ENCODE measurements at regions not wholly inside any gene's neighbourhood (a gene's known extent, or its start where the extent isn't known, plus 50 kb on each side); places are given as distances from the start of the nearest gene placed in this dataset.
"Not testable (repeated sequence)": the region's sequence is repeated elsewhere in the genome, so short reads cannot be mapped to it uniquely, and the experiment has no call there.

GRCh38 chr1:98575955-98576354 is 85.6 kb upstream of the SNX7 start:
- no peak for DNase-seq

DNA sequence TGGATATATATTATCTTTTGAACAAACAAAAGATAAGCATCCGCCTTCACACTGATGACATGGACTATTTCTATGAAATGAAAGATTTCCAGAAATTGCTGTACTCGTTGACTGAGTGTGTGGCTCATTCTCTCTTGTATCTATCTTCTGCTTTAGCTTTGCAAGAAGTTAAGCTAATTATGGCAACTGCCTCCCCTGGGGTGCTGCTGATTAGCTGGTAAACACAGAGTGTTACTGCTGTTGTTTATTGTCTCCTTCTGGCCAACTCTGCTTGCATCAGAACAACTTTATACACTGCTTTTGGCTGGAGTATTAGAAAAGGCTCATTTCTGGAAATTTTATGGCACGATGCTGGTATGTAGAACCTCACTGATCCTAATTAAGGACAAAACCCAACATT is 95.6 kb upstream of the SNX7 start:
- no peak for DNase-seq

GRCh38 chr1:98559291-98559690 is 102.2 kb upstream of the SNX7 start:
- DNase-seq = no peak

DNA sequence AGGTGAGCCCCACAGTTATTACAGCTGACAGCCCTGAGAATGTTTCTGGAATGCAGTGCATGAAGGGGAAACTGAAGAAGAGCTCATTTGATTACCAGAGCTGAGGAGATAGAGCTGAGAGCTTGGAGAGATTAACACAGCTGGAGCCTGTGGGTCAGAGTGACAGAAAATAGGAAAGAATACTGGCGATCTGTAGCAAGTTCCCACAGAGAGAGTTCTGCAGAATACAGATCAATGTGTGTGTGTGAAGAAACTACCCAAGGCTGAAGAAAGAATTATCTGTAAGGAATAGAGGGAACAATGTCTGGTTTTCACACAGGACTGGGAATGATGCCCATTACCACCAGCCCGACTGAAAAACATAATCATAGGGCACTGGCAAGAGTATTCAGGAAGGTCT is 103.6 kb upstream of the SNX7 start:
- DNase-seq = no peak

DNA sequence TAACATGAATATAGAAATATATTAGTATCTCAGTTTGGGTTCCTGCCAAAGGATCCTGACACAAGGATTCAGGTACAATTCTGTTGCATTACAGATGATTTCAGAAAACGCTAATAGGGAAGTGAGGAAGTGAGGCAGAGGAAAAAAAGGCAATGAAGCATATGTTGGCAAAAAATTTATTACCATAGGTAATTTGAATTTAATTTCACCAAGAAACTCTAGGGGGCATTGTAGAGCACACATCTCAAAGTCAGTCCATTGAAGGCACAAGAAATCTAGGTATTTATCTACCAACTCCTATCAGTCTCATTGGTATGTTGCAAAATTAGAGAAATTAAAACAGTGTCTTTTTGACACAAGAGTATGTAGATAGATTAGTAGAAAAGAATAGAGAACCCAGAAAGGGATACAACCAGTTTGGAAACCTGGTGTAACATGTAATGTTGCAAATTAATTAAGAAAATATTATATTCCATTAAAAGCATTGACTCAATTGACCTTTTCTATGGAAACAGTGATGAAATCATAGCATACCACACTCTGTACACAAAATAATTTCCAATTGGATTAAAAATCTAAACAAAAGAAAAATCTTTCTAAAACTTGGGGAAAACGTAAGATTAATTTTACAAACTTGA is 104.9 kb upstream of the SNX7 start:
- DNase-seq = peak in 1 of 5 experiments; percentile 3

DNA sequence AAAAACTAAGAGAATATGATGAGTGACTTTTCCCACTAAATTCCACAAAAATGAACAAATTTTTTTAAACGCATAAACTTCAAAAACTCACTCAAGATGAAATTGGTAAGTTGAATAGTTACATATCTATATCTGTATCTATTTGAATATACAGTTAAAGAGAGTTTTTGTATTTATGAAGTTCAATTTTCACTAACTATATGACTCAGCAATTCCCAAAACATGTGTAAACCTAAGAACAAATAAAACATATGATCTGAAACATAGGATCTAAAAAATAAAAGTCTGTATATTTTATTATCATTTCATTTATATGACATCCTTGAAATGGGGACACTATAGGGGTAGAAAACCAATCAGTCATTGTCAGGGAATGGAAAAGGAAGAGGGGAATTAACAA is 105.7 kb upstream of the SNX7 start:
- DNase-seq = no peak

DNA sequence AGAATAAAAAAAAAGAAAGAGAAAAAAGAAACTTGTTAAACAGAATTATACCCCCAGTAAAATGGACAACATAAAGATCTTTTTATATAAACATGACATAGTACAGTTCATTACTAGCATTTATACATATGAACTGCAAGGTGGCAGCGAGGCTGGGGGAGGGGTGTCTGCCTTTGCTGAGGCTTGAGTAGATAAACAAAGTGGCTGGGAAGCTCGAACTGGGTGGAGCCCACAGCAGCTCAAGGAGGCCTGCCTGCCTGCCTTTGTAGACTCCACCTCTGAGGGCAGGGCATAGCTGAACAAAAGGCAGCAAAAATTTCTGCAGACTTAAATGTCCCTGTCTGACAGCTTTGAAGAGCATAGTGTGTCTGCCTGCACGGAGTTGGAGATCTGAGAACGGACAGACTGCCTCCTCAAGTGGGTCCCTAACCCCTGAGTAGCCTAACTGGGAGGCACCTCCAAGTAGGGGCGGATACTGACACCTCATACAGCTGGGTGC is 108.9 kb upstream of the SNX7 start:
- not testable (repeated sequence) for DNase-seq

DNA sequence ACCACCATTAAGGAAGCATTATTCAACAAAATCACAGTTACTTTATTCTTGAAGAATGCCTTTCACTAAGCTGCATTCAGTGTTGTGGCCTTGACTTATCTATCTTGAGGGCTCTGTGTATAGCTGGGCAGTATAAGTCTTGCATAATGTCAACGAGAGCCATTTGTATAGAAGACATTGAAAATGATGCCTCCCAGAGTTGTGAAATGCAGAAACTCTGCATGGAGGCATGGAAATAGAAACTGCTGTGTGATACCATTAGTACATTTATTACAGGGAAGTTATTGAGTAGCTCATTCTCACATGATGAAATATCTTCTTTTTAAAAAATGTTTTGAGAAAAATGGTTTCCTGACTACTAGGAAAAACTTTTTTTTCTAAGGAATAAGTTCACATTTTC is 111.4 kb upstream of the SNX7 start:
- DNase-seq = no peak

- no peak for DNase-seq
These were observed 115.2 kb upstream of the SNX7 start for GRCh38 chr1:98546319-98546718.

DNA sequence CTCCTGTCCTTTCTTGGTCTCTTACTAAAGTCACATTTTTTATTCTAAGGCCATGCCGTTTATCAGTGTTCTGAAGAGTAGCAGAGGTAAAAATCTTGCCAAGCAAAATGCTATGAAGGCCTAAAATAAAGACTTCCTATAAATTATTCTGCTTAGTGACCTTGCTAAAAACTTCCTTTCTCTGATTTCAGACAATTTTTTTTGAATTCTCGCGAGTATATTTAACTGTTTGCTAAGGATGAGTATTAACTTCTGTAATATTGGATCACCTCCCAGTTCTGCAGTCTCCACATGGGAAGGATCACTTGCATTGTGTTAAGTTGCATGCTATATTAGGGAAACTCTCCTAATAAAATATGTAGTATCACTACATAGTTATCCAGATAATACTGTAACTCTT is 123.4 kb upstream of the SNX7 start:
- no peak for DNase-seq

DNA sequence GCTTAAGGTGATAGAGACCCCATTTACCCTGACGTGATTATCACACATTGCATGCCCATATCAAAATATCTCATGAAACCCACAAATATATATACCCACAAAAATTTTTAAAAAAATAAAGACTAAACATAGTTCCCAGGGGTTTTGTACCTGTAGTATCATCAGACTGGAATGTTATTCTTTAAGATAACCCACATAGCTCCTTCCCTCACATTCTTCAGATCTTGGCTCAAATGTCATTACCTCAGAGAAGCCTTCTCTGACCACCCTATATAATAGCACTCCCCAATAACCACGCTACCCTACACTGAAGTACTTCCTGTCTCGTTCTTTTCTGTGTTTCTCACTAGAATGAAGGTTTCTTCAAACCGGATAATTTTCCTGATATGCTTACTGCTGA is 138.3 kb upstream of the SNX7 start:
- no peak for DNase-seq

- DNase-seq = no peak
These were observed 145.2 kb upstream of the SNX7 start for GRCh38 chr1:98516306-98516705.

- no peak for DNase-seq
These were observed 145.8 kb upstream of the SNX7 start for GRCh38 chr1:98515744-98516143.

DNA sequence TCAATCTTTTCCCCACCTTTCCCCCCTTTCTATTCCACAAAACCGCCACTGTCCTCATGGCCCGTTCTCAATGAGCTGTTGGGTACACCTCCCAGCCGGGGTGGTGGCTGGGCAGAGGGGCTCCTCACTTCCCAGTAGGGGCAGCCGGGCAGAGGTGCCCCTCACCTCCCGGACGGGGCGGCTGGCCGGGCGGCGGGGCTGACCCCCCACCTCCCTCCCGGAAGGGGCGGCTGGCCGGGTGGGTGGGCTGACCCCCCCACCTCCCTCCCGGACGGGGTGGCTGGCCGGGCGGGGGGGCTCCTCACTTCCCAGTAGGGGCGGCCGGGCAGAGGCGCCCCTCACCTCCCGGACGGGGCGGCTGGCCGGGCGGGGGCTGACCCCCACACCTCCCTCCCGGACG is 149.3 kb upstream of the SNX7 start:
- DNase-seq = not testable (repeated sequence)

DNA sequence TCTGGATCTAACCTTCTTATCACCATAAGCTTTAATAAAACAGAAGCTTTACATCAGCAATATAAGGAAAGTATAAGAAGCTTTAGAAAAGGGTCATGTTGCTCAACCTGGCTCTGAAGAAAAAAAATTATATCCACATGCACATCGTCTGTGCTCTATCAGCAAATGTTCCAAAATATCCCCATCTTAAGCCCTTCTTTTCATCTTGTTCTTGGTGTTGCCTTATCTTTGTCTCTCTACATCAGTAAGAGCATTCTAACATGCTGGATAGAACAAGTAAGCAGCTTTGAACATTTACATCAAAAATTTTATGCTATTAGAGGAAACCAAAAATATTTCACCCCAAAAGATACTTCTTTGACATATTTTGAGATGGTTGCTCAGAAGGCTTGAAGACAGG is 157.8 kb upstream of the SNX7 start:
- DNase-seq = no peak

DNA sequence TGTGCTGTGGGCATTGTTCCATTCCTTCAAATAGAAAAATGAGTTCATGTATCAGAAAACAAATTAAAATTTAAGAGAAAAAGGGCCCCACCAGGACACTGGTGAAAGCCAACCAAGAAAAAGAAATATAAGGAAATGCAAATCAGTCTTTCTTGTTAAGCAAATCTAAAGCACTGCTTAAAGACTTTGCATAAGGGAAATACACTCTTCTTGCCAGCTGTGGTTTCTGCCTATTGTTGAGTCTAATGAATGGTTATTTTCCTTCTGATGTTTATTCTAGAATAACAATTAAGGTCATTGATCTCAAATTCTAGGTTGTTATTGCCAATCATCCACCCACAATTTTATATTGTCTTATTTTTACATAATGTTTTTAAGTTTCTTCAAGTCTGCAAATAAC is 158.6 kb upstream of the SNX7 start:
- DNase-seq = no peak

- no peak for DNase-seq
These were observed 161.2 kb upstream of the SNX7 start for GRCh38 chr1:98500324-98500723.

- peak in 1 of 5 experiments; percentile 49 for DNase-seq
These were observed 162.9 kb upstream of the SNX7 start for GRCh38 chr1:98498651-98499050.

GRCh38 chr1:98497497-98497896 is 164.0 kb upstream of the SNX7 start:
- no peak for DNase-seq

GRCh38 chr1:98496256-98496995 is 165.1 kb upstream of the SNX7 start:
- DNase-seq = no peak

DNA sequence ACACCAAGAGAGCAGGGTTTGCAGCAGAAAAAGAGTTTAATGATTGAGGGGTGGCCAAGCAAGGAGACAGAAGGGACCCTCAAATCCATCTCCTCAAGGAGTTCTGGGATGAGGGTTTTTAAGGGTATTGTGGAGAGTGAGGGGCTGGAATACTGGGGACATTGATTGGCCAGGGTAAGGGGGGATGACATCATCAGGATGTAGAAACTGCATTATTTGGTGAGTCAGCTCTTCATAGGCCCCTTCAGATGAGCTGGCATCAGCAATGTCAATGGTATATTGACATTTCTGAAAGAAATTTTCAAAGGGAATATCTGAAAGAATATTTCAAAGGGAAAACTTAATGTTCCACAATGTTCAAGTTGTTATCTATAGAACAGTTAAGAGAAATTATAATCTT is 168.1 kb upstream of the SNX7 start:
- no peak for DNase-seq

GRCh38 chr1:98490099-98490498 is 171.4 kb upstream of the SNX7 start:
- no peak for DNase-seq

DNA sequence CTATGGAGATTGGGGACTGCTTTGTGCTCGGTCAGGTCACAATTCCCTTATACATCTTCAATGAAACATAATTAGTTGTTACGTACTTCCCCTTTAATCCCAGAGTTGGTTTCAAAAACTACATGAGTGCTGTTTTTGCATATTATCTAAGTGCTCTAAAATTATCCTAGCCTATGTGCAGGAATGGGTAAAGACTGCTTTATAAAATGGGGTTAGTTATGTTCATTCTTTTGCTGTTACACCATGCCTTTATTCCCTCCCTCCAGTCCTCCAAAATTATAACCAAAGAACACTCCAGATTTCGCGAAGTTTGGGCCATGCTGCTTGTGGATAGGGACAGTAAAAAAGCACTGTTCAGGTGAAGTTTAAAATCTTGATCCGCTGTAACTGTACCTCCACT is 173.9 kb upstream of the SNX7 start:
- no peak for DNase-seq

DNA sequence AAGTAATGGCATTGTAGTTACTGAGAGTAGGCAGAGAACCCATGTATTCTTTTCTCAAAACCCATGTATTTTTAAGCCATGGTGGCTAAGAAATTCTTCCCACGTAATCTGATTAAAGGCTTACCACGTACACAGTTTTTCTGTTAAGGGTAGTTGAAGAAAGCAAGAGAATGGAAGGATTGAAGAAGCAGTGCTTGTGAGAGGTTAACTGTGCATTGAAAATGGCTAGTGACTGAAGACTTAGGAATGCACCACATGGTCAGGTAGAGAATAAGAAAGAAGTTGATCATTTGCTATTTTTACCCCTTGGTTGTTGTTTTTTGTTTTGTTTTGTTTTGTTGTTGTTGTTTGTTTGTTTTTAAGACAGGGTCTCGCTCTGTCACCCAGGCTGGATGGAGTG is 178.9 kb upstream of the SNX7 start:
- no peak for DNase-seq

GRCh38 chr1:98480271-98480670 is 181.2 kb upstream of the SNX7 start:
- no peak for DNase-seq

Data from T-helper 2 cell (primary cell).